Gastrocnemius medialis (tissue), 4 donors: ENCODE measurements at regions not wholly inside any gene's neighbourhood (a gene's known extent, or its start where the extent isn't known, plus 50 kb on each side); places are given as distances from the start of the nearest gene placed in this dataset.

ENCODE experiments used
- ATAC-seq, 2 donors: fragments of 150-250 bp; one replicate each; pipeline ENCODE4 v1.9.1; 2016
- DNase-seq, 2 donors: peaks; one replicate each; pipeline ENCODE4 v3.0.0-alpha.2; 2019
- H3K27ac ChIP-seq, 4 donors: fragments of 200-600 bp; sonication (generic); 1 replicate in 1 of 4; 2 replicates in 3 of 4; pipeline ENCODE4 v1.5.1; 2016 to 2018; ENCODE audit warnings: mild to moderate bottlenecking in 2 of 4, moderate library complexity in 1 of 4
- H3K27me3 ChIP-seq, 3 donors: fragments of 200-600 bp; sonication (generic) in 2 of 3; 1 replicate in 1 of 3; 2 replicates in 2 of 3; pipeline versions ENCODE4 v1.5.1 to v1.6.0; 2016 to 2019; ENCODE audit warnings: mild to moderate bottlenecking in 1 of 3, moderate library complexity in 1 of 3
- H3K36me3 ChIP-seq, 2 donors: fragments of 200-600 bp; sonication (generic) in 1 of 2; one replicate each; pipeline ENCODE4 v1.5.1; 2017 to 2018
- H3K4me1 ChIP-seq, 2 donors: fragments of 200-600 bp; sonication (generic) in 1 of 2; one replicate each; pipeline ENCODE4 v1.5.1; 2016 to 2017; ENCODE audit warnings: mild to moderate bottlenecking in 2 of 2
- H3K4me3 ChIP-seq, 4 donors: fragments of 200-600 bp; sonication (generic) in 3 of 4; 1 replicate in 1 of 4; 2 replicates in 3 of 4; pipeline ENCODE4 v1.5.1; 2016 to 2019; ENCODE audit warnings: mild to moderate bottlenecking in 2 of 4
- H3K9me3 ChIP-seq, 3 donors: fragments of 200-600 bp; sonication (generic) in 2 of 3; 1 replicate in 1 of 3; 2 replicates in 2 of 3; pipeline ENCODE4 v1.5.1; 2016 to 2019
- CTCF ChIP-seq, 5 experiments: fragments of 450-650 bp in 3 of 5; fragments of 200-600 bp in 2 of 5; sonication (generic) in 2 of 5; IDR thresholded peaks in 4 of 5; conservative IDR thresholded peaks in 1 of 5; 1 replicate in 4 of 5; 2 replicates in 1 of 5; pipeline ENCODE4 v1.5.1; 2016 to 2019; ENCODE audit warnings: antibody characterized with exemption in 5 of 5, mild to moderate bottlenecking in 3 of 5, moderate library complexity in 3 of 5
- POLR2A ChIP-seq, 2 donors: fragments of 450-650 bp; IDR thresholded peaks; one replicate each; pipeline ENCODE4 v1.6.1; 2017; ENCODE audit warnings: antibody characterized with exemption in 2 of 2, mild to moderate bottlenecking in 2 of 2, moderate library complexity in 2 of 2
- in situ Hi-C, 4 donors: fragments of 200-750 bp; cut with MboI; loops; one replicate each; pipeline versions ENCODE4 v1.15.0 to v1.8.0; 2017; ENCODE audit warnings: low sequenced_read_pairs in 4 of 4
- intact Hi-C: fragments of 100-400 bp; cut with DNase I; formaldehyde crosslinking; loops from one replicate; pipeline ENCODE4 v1.15.1; 2023; ENCODE audit warnings: low total_unique reads

- no peaks in the 10 kb centered on the region for H3K36me3 ChIP-seq
- TF ChIP-seq CTCF (IDR thresholded peaks at IDR 0.05 in 4 of 5, conservative IDR thresholded peaks at IDR 0.05 in 1 of 5): no peak
- TF ChIP-seq POLR2A (IDR thresholded peaks at IDR 0.05): no peak
- no peak overlapping the region for H3K27ac ChIP-seq
- H3K9me3 ChIP-seq: no peaks in the 10 kb centered on the region
- no peak for DNase-seq
- ATAC-seq: no peak
- in situ Hi-C loops (no loop called here), intact Hi-C loops (no loop called here)
- H3K4me3 ChIP-seq: no peak overlapping the region
- H3K4me1 ChIP-seq: no peaks in the 10 kb centered on the region
- H3K27me3 ChIP-seq: no peaks in the 10 kb centered on the region
Measured at GRCh38 chr17:33847900-33848299, 407.2 kb upstream of the CCL2 start.

GRCh38 chr17:33848433-33848832 is 406.7 kb upstream of the CCL2 start:
- in situ Hi-C loops: no loop called here

GRCh38 chr17:33854596-33854995 is 400.5 kb upstream of the CCL2 start:
- intact Hi-C loops: no loop called here
- H3K27me3 ChIP-seq: no peaks in the 10 kb centered on the region
- DNase-seq (no peak), ATAC-seq (no peak)
- no peaks in the 10 kb centered on the region for H3K4me1 ChIP-seq
- no peak overlapping the region for H3K4me3 ChIP-seq
- H3K9me3 ChIP-seq: no peaks in the 10 kb centered on the region
- no peak for TF ChIP-seq POLR2A (IDR thresholded peaks at IDR 0.05)
- TF ChIP-seq CTCF (IDR thresholded peaks at IDR 0.05 in 4 of 5, conservative IDR thresholded peaks at IDR 0.05 in 1 of 5): no peak
- H3K36me3 ChIP-seq: no peaks in the 10 kb centered on the region
- in situ Hi-C loops: no loop called here
- H3K27ac ChIP-seq: no peak overlapping the region

More at GRCh38 chr17:33848433-33848832, 406.7 kb upstream of the CCL2 start:
- no peaks in the 10 kb centered on the region for H3K36me3 ChIP-seq
- H3K9me3 ChIP-seq: no peaks in the 10 kb centered on the region
- no peaks in the 10 kb centered on the region for H3K27me3 ChIP-seq
- DNase-seq (no peak), ATAC-seq (no peak)
- H3K4me1 ChIP-seq: no peaks in the 10 kb centered on the region
- H3K27ac ChIP-seq: no peak overlapping the region
- no peak overlapping the region for H3K4me3 ChIP-seq
- intact Hi-C loops: no loop called here
- TF ChIP-seq POLR2A (IDR thresholded peaks at IDR 0.05) (no peak), CTCF (IDR thresholded peaks at IDR 0.05 in 4 of 5, conservative IDR thresholded peaks at IDR 0.05 in 1 of 5) (no peak)

- H3K9me3 ChIP-seq: no peaks in the 10 kb centered on the region
- H3K27ac ChIP-seq: no peak overlapping the region
- in situ Hi-C loops: no loop called here
- DNase-seq (no peak), ATAC-seq (no peak)
- no peaks in the 10 kb centered on the region for H3K4me1 ChIP-seq
- H3K36me3 ChIP-seq: no peaks in the 10 kb centered on the region
- no peak overlapping the region for H3K4me3 ChIP-seq
- TF ChIP-seq CTCF (IDR thresholded peaks at IDR 0.05 in 4 of 5, conservative IDR thresholded peaks at IDR 0.05 in 1 of 5) (no peak), POLR2A (IDR thresholded peaks at IDR 0.05) (no peak)
- intact Hi-C loops: no loop called here
- no peaks in the 10 kb centered on the region for H3K27me3 ChIP-seq
Measured at GRCh38 chr17:33858121-33858520, 397.0 kb upstream of the CCL2 start.

GRCh38 chr17:33858682-33859081 is 396.4 kb upstream of the CCL2 start:
- H3K4me1 ChIP-seq: no peaks in the 10 kb centered on the region
- intact Hi-C loops: no loop called here
- H3K27ac ChIP-seq: no peak overlapping the region
- no peaks in the 10 kb centered on the region for H3K9me3 ChIP-seq
- no peak overlapping the region for H3K4me3 ChIP-seq
- TF ChIP-seq CTCF (IDR thresholded peaks at IDR 0.05 in 4 of 5, conservative IDR thresholded peaks at IDR 0.05 in 1 of 5): no peak
- no peak for TF ChIP-seq POLR2A (IDR thresholded peaks at IDR 0.05)
- H3K36me3 ChIP-seq: no peaks in the 10 kb centered on the region
- ATAC-seq: no peak
- no peak for DNase-seq
- in situ Hi-C loops: no loop called here
- H3K27me3 ChIP-seq: no peaks in the 10 kb centered on the region
